ENCODE measurements at regions not wholly inside any gene's neighbourhood (a gene's known extent, or its start where the extent isn't known, plus 50 kb on each side); places are given as distances from the start of the nearest gene placed in this dataset.

DNA sequence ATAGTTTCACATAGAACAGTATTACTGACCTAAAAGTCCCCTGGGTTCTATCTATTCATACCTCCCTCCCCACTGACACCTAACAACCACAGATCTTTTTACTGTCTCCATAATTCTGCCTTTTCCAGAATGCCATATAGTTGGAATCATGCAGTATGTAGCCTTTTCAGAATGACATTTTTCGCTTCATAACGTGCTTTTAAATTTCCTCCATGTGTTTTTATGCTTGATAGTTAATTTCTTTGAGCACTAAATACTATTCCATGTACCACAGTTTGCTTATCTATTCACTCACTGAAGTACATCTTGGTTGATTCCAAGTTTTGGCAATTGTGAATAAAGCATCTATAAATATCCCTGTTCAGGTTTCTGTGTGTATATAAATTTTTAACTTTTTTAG, 77.7 kb upstream of the GPR149 start:
- intact Hi-C loops (cut with DNase I), result no loop called here
- WGBS, 2 donors, result 72 to 80% methylated on average over 2 of the region's 2 CpGs
- peaks cover 0 to 15% (median 0%) of the 10 kb centered on the region in 11 donors for H3K9me3 ChIP-seq

DNA sequence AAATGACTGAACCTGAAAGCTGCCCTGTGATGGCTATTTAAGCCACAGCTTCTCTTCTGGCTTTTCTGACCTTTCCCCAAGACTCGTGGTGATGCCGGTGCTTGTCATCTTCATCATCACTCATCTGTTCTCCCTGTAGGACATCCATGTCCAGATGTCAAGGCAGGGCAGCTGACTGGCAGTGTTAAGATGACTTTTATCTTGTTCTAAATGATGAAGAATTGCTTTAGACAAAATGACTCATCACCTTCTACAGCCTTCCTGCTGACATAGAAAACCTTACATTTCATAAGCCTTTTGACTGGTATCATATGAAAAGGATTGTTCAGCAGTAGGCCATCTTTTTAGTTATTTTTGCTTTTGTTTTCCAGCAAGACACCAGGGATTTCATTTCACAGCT, 67.0 kb upstream of the GPR149 start:
- Histone ChIP-seq H3K27ac (no peak overlapping the region), H3K9me3 (peaks cover 0 to 3% (median 0%) of the 10 kb centered on the region in 11 donors), H3K4me3 (no peak overlapping the region), H3K36me3 (no peaks in the 10 kb centered on the region), H3K4me1 (no peaks in the 10 kb centered on the region), H3K27me3 (no peaks in the 10 kb centered on the region)
- ATAC-seq (no peak), DNase-seq (no peak)
- intact Hi-C loops (cut with DNase I), result no loop called here
- no peak for TF ChIP-seq CTCF (IDR thresholded peaks at IDR 0.05)
- 36 to 40% methylated on average over 2 of the region's 2 CpGs for WGBS, 2 donors

More for the DNA sequence above, 77.7 kb upstream of the GPR149 start:
- H3K36me3 ChIP-seq, result no peaks in the 10 kb centered on the region
- DNase-seq, result no peak
- no peak overlapping the region for H3K27ac ChIP-seq
- no peak overlapping the region for H3K4me3 ChIP-seq
- no peaks in the 10 kb centered on the region for H3K27me3 ChIP-seq
- H3K4me1 ChIP-seq, result no peaks in the 10 kb centered on the region
- TF ChIP-seq CTCF (IDR thresholded peaks at IDR 0.05), result no peak
- no peak for ATAC-seq

DNA sequence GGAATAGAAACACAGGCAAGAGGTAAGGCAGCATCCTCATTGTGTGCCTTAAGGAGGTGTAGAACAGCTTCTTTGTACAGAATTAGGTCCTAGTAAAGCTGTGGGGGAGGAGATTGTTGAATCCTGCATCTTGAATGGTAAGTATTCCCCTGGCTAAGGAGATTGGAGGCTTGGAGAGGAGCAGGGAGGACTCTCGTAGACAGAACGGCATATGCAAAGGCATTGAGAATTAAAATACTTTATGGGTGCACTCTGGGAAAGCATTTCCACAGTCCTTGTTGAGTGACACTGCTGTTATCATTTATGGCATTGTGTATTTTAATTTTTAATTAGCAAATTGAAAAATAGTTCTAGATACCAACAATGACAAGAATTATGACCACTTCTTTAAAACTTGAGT, 66.5 kb upstream of the GPR149 start:
- DNase-seq, result no peak
- 71 to 88% methylated on average over 2 of the region's 2 CpGs for WGBS, 2 donors
- Histone ChIP-seq H3K36me3 (no peaks in the 10 kb centered on the region), H3K27me3 (no peaks in the 10 kb centered on the region), H3K4me1 (no peaks in the 10 kb centered on the region), H3K9me3 (peaks cover 0 to 4% (median 0%) of the 10 kb centered on the region in 11 donors), H3K4me3 (no peak overlapping the region), H3K27ac (no peak overlapping the region)
- ATAC-seq, result no peak
- no peak for TF ChIP-seq CTCF (IDR thresholded peaks at IDR 0.05)
- intact Hi-C loops (cut with DNase I), result no loop called here

DNA sequence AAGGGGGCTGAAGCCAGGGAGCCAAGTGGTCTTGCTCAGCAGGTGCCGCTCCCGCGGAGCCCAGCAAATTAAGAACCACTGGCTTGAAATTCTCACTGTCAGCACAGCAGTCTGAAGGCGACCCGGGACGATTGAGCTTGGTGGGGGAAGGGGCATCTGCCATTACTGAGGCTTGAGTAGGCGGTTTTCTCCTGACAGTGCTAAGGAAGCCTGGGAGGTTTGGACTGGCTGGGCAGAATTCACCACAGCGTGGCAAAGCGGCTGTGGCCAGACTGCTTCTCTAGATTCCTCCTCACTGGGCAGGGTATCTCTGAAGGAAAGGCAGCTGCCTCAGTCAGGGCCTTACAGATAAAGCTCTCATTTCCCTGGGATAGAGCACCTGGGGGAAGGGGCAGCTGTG, 57.0 kb upstream of the GPR149 start:
- TF ChIP-seq CTCF (IDR thresholded peaks at IDR 0.05), result no peak
- H3K27ac ChIP-seq, result no peak overlapping the region
- DNase-seq, result no peak
- 42 to 43% methylated on average over 9 of the region's 9 CpGs for WGBS, 2 donors
- H3K27me3 ChIP-seq, result peaks cover 0 to 6% (median 0%) of the 10 kb centered on the region in 7 donors
- intact Hi-C loops (cut with DNase I), result no loop called here
- H3K9me3 ChIP-seq, result peaks cover 0 to 6% (median 0%) of the 10 kb centered on the region in 11 donors
- H3K4me3 ChIP-seq, result no peak overlapping the region
- no peaks in the 10 kb centered on the region for H3K36me3 ChIP-seq
- H3K4me1 ChIP-seq, result no peaks in the 10 kb centered on the region
- ATAC-seq, result no peak
